MCF 10A (cell line): ENCODE measurements at regions not wholly inside any gene's neighbourhood (a gene's known extent, or its start where the extent isn't known, plus 50 kb on each side); places are given as distances from the start of the nearest gene placed in this dataset.

ENCODE experiments used
- BruUV-seq: library from RNA; stranded (reverse); fragments of 400-500 nt; replicated peaks from 2 replicates; lab custom pipeline; 2021; lab: Mats Ljungman, UMichigan
- CTCF ChIA-PET: fragments of 300-600 bp; sonication (Branson Sonifier 250); formaldehyde crosslinking; extraction: SDS; loops from one replicate; lab custom pipeline; 2021; ENCODE audit warnings: antibody characterized with exemption, inconsistent platforms; lab: Yijun Ruan, JAX
- POLR2A ChIA-PET: fragments of 300-600, 350-650 bp; sonication (Branson Sonifier 250); formaldehyde crosslinking; extraction: SDS; loops from one replicate; lab custom pipeline; 2020; ENCODE audit warnings: antibody characterized with exemption, inconsistent platforms; lab: Yijun Ruan, JAX
- DNase-seq: peaks from one replicate; pipeline ENCODE4 v3.0.0-alpha.2; 2018; ENCODE audit not compliant: unreplicated experiment
- H3K27ac Mint-ChIP-seq: one replicate; pipeline ENCODE4 v1.8.0; 2022; ENCODE audit warnings: mild to moderate bottlenecking, low read depth, mixed read lengths; ENCODE audit not compliant: unreplicated experiment
- H3K27me3 Mint-ChIP-seq: one replicate; pipeline ENCODE4 v1.8.0; 2022; ENCODE audit warnings: mixed read lengths; ENCODE audit not compliant: insufficient read depth, unreplicated experiment
- H3K36me3 Mint-ChIP-seq: one replicate; pipeline ENCODE4 v1.8.0; 2022; ENCODE audit warnings: mild to moderate bottlenecking, moderate library complexity, mixed read lengths; ENCODE audit not compliant: insufficient read depth, unreplicated experiment
- H3K4me1 Mint-ChIP-seq: one replicate; pipeline ENCODE4 v1.8.0; 2022; ENCODE audit warnings: mixed read lengths; ENCODE audit not compliant: insufficient read depth, unreplicated experiment
- H3K4me3 Mint-ChIP-seq: one replicate; pipeline ENCODE4 v1.8.0; 2022; ENCODE audit warnings: mild to moderate bottlenecking, moderate library complexity, mixed read lengths; ENCODE audit not compliant: unreplicated experiment
- H3K9me3 Mint-ChIP-seq: one replicate; pipeline ENCODE4 v1.8.0; 2022; ENCODE audit warnings: mixed read lengths; ENCODE audit not compliant: unreplicated experiment
- intact Hi-C: fragments of 100-400 bp; cut with micrococcal nuclease; formaldehyde crosslinking; loops from 2 replicates; pipeline ENCODE4 v1.14.1; 2022
- TF ChIP-seq, protein P1 (sequence below): fragments of 200-600 bp; IDR thresholded peaks from one replicate; pipeline ENCODE4 v1.8.0; 2022; ENCODE audit warnings: antibody characterized with exemption, mild to moderate bottlenecking; ENCODE audit not compliant: unreplicated experiment

DNA sequence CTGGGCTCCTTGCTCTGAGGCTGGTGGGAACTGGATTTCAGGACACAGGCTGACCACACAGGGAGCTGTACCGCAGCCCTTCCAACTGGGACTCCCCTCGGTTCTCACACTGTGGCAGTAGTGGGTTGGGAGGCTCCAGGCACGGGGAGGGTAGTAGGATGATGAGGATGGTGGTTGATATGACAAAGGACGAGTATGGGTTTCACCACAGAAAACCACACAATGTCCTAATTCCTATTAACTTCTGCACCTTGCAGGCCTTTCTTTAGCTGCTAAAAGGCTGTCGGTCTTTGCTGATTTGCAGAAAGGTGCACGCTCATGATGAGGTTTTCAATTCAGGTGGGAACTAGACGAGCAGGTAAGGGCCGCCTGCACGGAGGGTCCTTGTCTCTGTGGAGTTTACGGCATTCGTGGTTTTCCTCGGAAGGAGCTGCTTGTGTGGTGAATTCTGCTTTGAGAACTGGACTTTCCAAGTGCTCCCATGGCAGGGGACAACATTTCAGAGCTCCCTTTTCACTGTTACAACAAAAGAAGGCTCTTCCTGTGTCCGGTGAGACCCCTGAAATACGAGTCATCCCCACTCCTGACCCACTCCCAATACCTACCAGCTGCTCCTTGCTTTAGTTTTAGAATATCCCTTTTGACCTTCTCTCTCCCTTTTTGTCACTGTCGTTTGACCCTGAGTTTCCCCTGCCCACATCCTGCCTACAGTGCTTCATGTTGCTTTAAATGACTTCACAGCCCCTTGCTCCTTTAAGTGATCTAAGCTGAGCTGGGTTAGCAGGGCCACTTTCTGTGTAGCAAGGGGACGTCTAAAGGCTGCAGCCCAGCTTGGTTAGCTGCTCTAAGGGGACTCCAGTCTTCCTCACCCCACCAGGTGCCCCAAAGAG, 125.1 kb downstream of the MRPS6 start:
- TF ChIP-seq, protein P1, sequence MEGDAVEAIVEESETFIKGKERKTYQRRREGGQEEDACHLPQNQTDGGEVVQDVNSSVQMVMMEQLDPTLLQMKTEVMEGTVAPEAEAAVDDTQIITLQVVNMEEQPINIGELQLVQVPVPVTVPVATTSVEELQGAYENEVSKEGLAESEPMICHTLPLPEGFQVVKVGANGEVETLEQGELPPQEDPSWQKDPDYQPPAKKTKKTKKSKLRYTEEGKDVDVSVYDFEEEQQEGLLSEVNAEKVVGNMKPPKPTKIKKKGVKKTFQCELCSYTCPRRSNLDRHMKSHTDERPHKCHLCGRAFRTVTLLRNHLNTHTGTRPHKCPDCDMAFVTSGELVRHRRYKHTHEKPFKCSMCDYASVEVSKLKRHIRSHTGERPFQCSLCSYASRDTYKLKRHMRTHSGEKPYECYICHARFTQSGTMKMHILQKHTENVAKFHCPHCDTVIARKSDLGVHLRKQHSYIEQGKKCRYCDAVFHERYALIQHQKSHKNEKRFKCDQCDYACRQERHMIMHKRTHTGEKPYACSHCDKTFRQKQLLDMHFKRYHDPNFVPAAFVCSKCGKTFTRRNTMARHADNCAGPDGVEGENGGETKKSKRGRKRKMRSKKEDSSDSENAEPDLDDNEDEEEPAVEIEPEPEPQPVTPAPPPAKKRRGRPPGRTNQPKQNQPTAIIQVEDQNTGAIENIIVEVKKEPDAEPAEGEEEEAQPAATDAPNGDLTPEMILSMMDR = no peak
- H3K4me3 Mint-ChIP-seq = no peak overlapping the region
- BruUV-seq = no TSS peak
- peaks cover 5% of the 10 kb centered on the region for H3K4me1 Mint-ChIP-seq
- ChIA-PET POLR2A (interaction anchor here (0.5 to 0.7 kb wide), 2 partner anchors 14 to 58 kb away, joined by 3 read pairs; no protein-coding TSS in a partner anchor), CTCF (interaction anchor here (0.6 to 2.5 kb wide), 4 partner anchors 26 to 275 kb away, joined by 3 to 9 read pairs (median 4); no protein-coding TSS in a partner anchor)
- H3K9me3 Mint-ChIP-seq = no peaks in the 10 kb centered on the region
- no peaks in the 10 kb centered on the region for H3K27me3 Mint-ChIP-seq
- no peaks in the 10 kb centered on the region for H3K36me3 Mint-ChIP-seq
- DNase-seq = no peak
- intact Hi-C loops = no loop called here
- H3K27ac Mint-ChIP-seq = no peak overlapping the region

GRCh38 chr21:34199121-34199910, 125.9 kb downstream of the MRPS6 start:
- no peak for DNase-seq
- ChIA-PET CTCF (interaction anchor here (0.6 to 2.5 kb wide), 3 partner anchors 27 to 275 kb away, joined by 4 to 9 read pairs (median 4); no protein-coding TSS in a partner anchor), POLR2A (no interaction called here)
- TF ChIP-seq, protein P1 = no peak
- BruUV-seq = no TSS peak
- H3K36me3 Mint-ChIP-seq = no peaks in the 10 kb centered on the region
- no peak overlapping the region for H3K4me3 Mint-ChIP-seq
- intact Hi-C loops = no loop called here
- no peak overlapping the region for H3K27ac Mint-ChIP-seq
- no peaks in the 10 kb centered on the region for H3K9me3 Mint-ChIP-seq
- H3K4me1 Mint-ChIP-seq = peaks cover 5% of the 10 kb centered on the region
- no peaks in the 10 kb centered on the region for H3K27me3 Mint-ChIP-seq

- CTCF ChIA-PET = interaction anchor here (0.7 to 4.6 kb wide), 4 partner anchors 42 to 277 kb away, joined by 3 to 34 read pairs (median 6); no protein-coding TSS in a partner anchor
- Mint-ChIP-seq H3K9me3 (no peaks in the 10 kb centered on the region), H3K4me1 (peaks cover 5% of the 10 kb centered on the region), H3K36me3 (no peaks in the 10 kb centered on the region), H3K27me3 (no peaks in the 10 kb centered on the region), H3K4me3 (no peak overlapping the region), H3K27ac (no peak overlapping the region)
- peak; percentile 18 for DNase-seq
- intact Hi-C loops = no loop called here
- BruUV-seq = no TSS peak
- TF ChIP-seq, protein P1 = no peak
- POLR2A ChIA-PET = no interaction called here
Measured at GRCh38 chr21:34200288-34200905, 127.0 kb downstream of the MRPS6 start.
